GM12875 (cell line): ENCODE measurements at regions not wholly inside any gene's neighbourhood (a gene's known extent, or its start where the extent isn't known, plus 50 kb on each side); places are given as distances from the start of the nearest gene placed in this dataset.

Experiments used
- H3K4me3 ChIP-seq: one replicate; pipeline ENCODE4 v1.5.1; 2011; ENCODE audit warnings: low read depth, low read length, control low read depth
- CTCF ChIP-seq: IDR thresholded peaks from 2 replicates; pipeline ENCODE4 v1.5.1; 2011; ENCODE audit warnings: low read depth, mild to moderate bottlenecking, control low read depth, inconsistent platforms, low read length, moderate library complexity, borderline replicate concordance; ENCODE audit not compliant: insufficient read depth

GRCh38 chr5:29905626-29906353 lies 1287.7 kb upstream of the CDH6 start:
- H3K4me3 ChIP-seq: no peak overlapping the region
- TF ChIP-seq CTCF: no peak

- no peak for TF ChIP-seq CTCF
- H3K4me3 ChIP-seq: no peak overlapping the region
Observed at GRCh38 chr5:29902859-29903258, 1290.6 kb upstream of the CDH6 start.

- no peak for TF ChIP-seq CTCF
Observed at GRCh38 chr5:29899583-29899982, 1293.9 kb upstream of the CDH6 start.

DNA sequence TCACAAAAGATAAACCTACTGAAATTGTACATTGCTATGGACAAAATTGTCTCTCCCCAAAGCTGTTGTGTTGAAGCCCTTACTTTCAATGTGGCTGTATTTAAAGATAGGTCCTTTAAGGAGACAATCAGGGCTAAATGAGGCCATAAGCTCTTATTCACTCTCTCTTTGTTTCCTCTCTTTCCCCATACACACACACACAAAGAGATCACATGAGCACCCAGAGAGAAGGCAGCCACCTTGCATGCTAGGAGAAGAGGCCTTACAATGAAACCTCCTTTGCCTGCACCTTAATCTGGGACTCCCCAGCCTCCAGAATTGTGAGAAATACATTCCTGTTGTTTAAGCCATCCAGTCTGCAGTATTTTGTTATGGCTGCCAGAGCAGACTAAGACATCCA lies 1295.6 kb upstream of the CDH6 start:
- no peak overlapping the region for H3K4me3 ChIP-seq
- no peak for TF ChIP-seq CTCF

More at GRCh38 chr5:29899583-29899982, 1293.9 kb upstream of the CDH6 start:
- no peak overlapping the region for H3K4me3 ChIP-seq

DNA sequence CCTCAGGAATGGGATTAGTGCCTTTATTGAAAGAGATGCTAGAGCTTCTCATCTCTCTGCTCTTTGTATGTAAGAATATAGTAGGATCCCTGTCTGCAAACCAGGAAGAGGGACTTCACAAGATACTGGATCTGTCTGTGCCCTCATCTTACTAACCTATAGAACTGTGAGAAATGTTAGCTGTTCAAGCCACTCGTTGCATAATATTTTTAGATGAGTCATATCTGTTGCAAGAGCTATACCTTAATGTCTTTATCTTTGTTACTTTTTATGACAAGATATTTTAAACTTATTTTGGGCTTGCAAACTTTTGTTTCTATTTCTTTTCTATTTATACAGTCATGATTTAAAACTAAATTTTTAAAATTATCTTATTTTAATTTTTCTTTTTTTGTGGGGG lies 1296.8 kb upstream of the CDH6 start:
- H3K4me3 ChIP-seq: no peak overlapping the region
- TF ChIP-seq CTCF: no peak

- no peak for TF ChIP-seq CTCF
- H3K4me3 ChIP-seq: no peak overlapping the region
Observed at GRCh38 chr5:29894668-29895067, 1298.8 kb upstream of the CDH6 start.

- TF ChIP-seq CTCF: no peak
- H3K4me3 ChIP-seq: no peak overlapping the region
Observed at GRCh38 chr5:29889051-29889450, 1304.4 kb upstream of the CDH6 start.
